BJ (cell line): ENCODE measurements at regions not wholly inside any gene's neighbourhood (a gene's known extent, or its start where the extent isn't known, plus 50 kb on each side); places are given as distances from the start of the nearest gene placed in this dataset.
"Not testable (repeated sequence)": the region's sequence is repeated elsewhere in the genome, so short reads cannot be mapped to it uniquely, and the experiment has no call there.

Experiments used
- CTCF ChIA-PET: fragments of 350-600 bp; formaldehyde crosslinking; extraction: SDS; loops from one replicate; lab custom pipeline; 2021; ENCODE audit warnings: antibody characterized with exemption, inconsistent platforms; lab: Yijun Ruan, JAX
- POLR2A ChIA-PET: fragments of 300-600 bp; sonication (Branson Sonifier 250); formaldehyde crosslinking; extraction: SDS; loops from one replicate; lab custom pipeline; 2021; ENCODE audit warnings: antibody characterized with exemption; lab: Charles Lee
- DNase-seq: peaks from one replicate; pipeline ENCODE4 v3.0.0-alpha.2; 2011; ENCODE audit warnings: low read depth
- H3K27me3 ChIP-seq: 2 replicates; pipeline ENCODE4 v1.6.0; 2011; ENCODE audit warnings: low read length; ENCODE audit not compliant: control insufficient read depth, insufficient read depth
- H3K36me3 ChIP-seq: 2 replicates; pipeline ENCODE4 v1.5.1; 2011; ENCODE audit warnings: low read length; ENCODE audit not compliant: control insufficient read depth, insufficient read depth
- H3K4me3 ChIP-seq: 2 replicates; pipeline ENCODE4 v1.5.1; 2011; ENCODE audit warnings: low read depth, mild to moderate bottlenecking, control low read depth, low read length
- CTCF ChIP-seq: IDR thresholded peaks from 2 replicates; pipeline ENCODE4 v1.5.1; 2011; ENCODE audit warnings: low read depth, mild to moderate bottlenecking, control low read depth, inconsistent platforms, low read length, moderate library complexity; ENCODE audit not compliant: insufficient read depth

DNA sequence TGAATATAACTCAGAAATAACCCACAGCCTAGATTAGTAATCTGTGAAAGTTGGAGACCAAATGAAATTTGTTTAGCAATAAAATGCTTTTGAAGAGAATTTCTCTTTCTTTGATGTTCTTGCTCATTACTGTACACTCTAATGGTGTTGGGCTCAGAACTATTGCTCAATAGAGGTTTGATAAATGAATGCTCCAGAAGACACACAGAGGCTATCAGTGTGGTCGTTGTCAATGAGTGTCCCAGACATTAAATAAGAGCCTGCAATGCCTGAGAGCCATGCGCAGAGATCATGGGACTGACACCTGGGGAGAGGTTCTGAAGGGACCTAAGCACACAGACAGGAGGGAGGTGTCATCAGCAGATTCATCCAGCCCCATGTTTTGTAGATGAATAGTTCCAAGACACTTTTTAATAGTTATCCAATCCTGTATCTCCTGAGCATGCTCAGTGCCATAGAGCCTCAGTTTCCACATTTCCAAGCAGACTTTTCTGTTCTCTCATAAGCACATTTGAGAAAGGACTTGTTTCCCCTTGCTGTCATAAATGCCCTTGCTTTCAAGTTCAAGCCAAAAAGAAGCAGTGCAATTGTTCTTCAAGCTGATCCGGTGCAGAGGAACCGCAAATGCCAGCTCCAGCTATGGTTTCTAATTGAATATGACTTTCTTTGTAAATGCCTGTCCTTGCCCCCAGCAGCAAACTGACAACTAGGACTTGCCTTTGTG, 306.2 kb upstream of the PLGLB1 start:
- H3K27me3 ChIP-seq, POLR2A ChIA-PET, DNase-seq, CTCF ChIA-PET, H3K4me3 ChIP-seq, H3K36me3 ChIP-seq: not testable (repeated sequence)

GRCh38 chr2:87329529-87329928, 307.9 kb upstream of the PLGLB1 start:
- H3K36me3 ChIP-seq, DNase-seq, CTCF ChIA-PET, H3K27me3 ChIP-seq, H3K4me3 ChIP-seq, POLR2A ChIA-PET: not testable (repeated sequence)

- H3K36me3 ChIP-seq, DNase-seq, CTCF ChIA-PET, POLR2A ChIA-PET, H3K4me3 ChIP-seq, H3K27me3 ChIP-seq: not testable (repeated sequence)
Observed at GRCh38 chr2:87330486-87330885, 308.8 kb upstream of the PLGLB1 start.

- H3K36me3 ChIP-seq, POLR2A ChIA-PET, H3K4me3 ChIP-seq, CTCF ChIA-PET, DNase-seq, H3K27me3 ChIP-seq: not testable (repeated sequence)
Observed at GRCh38 chr2:87331940-87332583, 310.4 kb upstream of the PLGLB1 start.

GRCh38 chr2:87334888-87335287, 313.2 kb upstream of the PLGLB1 start:
- H3K4me3 ChIP-seq, H3K36me3 ChIP-seq, POLR2A ChIA-PET, CTCF ChIA-PET, H3K27me3 ChIP-seq, DNase-seq: not testable (repeated sequence)

DNA sequence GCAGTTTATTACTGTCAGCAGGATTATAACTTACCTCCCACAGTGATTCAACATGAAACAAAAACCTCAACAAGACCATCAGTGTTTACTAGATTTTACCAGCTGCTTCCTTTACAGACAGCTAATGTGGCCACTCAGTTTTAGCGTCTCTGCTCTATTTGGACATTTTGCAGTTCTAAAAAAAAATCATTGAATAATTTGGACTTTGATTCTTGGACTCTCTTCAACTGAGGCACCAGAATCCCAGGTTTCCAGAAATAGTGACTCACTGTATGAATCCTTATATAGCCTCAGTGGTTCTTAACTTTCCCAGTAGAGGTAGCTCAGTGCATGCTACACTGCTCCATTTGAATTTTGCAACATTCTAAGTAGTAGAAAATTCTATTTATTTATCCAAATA, 317.4 kb upstream of the PLGLB1 start:
- H3K36me3 ChIP-seq, H3K4me3 ChIP-seq, CTCF ChIA-PET, H3K27me3 ChIP-seq, POLR2A ChIA-PET: not testable (repeated sequence)
- peak; percentile 39 for DNase-seq

GRCh38 chr2:87341601-87342014, 320.0 kb upstream of the PLGLB1 start:
- H3K27me3 ChIP-seq, H3K36me3 ChIP-seq, CTCF ChIA-PET, POLR2A ChIA-PET, H3K4me3 ChIP-seq: not testable (repeated sequence)
- DNase-seq = peak; percentile 3
- peak; percentile 48 for TF ChIP-seq CTCF

GRCh38 chr2:87342175-87342574, 320.5 kb upstream of the PLGLB1 start:
- CTCF ChIA-PET = not testable (repeated sequence)

GRCh38 chr2:87343347-87343746, 321.7 kb upstream of the PLGLB1 start:
- H3K27me3 ChIP-seq, POLR2A ChIA-PET, H3K4me3 ChIP-seq, H3K36me3 ChIP-seq, CTCF ChIA-PET, DNase-seq: not testable (repeated sequence)

More at GRCh38 chr2:87342175-87342574, 320.5 kb upstream of the PLGLB1 start:
- H3K4me3 ChIP-seq, H3K27me3 ChIP-seq, DNase-seq, POLR2A ChIA-PET, H3K36me3 ChIP-seq: not testable (repeated sequence)

DNA sequence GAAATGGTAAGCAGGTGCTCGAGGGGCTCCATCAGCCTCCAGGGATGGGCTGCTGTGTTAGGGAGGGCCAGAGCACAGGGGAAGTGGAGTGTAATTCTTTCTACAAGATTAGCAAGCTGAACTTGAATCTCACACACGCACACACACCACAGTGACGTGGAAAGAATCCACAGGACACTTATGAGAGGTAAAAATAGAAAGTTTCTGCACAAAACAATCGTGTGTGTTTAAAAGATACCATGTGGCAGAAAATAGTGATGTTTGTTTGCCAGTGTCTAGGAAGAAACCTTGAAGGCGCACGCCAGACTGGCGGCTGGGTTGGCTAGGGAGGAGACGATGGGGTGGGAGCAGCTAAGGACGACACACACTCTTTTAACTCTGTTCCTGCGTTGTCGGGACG, 323.6 kb upstream of the PLGLB1 start:
- CTCF ChIA-PET, DNase-seq, POLR2A ChIA-PET, H3K4me3 ChIP-seq, H3K36me3 ChIP-seq, H3K27me3 ChIP-seq: not testable (repeated sequence)

DNA sequence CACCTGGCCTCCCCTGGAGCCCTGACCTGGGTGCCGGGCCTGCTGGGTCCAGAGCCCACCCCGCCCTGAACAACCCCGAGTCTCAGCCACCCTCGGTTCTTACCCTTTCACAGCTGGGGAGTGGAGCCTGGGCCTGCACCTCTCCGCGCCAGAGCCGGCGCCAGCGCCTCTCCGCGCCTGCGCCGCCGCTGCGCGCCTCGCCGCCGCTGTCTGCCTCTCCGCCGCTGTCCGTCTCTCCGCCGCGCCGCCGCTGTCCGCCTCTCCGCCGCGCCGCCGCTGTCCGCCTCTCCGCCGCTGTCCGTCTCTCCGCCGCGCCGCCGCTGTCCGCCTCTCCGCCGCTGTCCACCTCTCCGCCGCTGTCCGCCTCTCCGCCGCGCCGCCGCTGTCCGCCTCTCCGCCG, 326.9 kb upstream of the PLGLB1 start:
- H3K27me3 ChIP-seq, H3K4me3 ChIP-seq, DNase-seq, H3K36me3 ChIP-seq, POLR2A ChIA-PET, CTCF ChIA-PET: not testable (repeated sequence)

- DNase-seq, H3K27me3 ChIP-seq, CTCF ChIA-PET, H3K4me3 ChIP-seq, H3K36me3 ChIP-seq, POLR2A ChIA-PET: not testable (repeated sequence)
Observed at GRCh38 chr2:87349006-87349405, 327.4 kb upstream of the PLGLB1 start.
